Mesenchymal stem cell (in vitro differentiated cells and primary cell): ENCODE measurements at regions not wholly inside any gene's neighbourhood (a gene's known extent, or its start where the extent isn't known, plus 50 kb on each side); places are given as distances from the start of the nearest gene placed in this dataset.

Experiments used
- DNase-seq: peaks from one replicate; pipeline ENCODE4 v3.0.0-alpha.2; 2013
- H2AFZ ChIP-seq: one replicate; pipeline ENCODE4 v1.6.1; 2013; ENCODE audit warnings: low read depth, mild to moderate bottlenecking, control low read depth, inconsistent platforms, low read length, moderate library complexity
- H2AK5ac ChIP-seq: 2 replicates; pipeline ENCODE4 v1.6.1; 2013; ENCODE audit warnings: low read length, moderate library complexity, mild to moderate bottlenecking, inconsistent platforms; ENCODE audit not compliant: severe bottlenecking
- H2BK120ac ChIP-seq: one replicate; pipeline ENCODE4 v1.6.1; 2013; ENCODE audit warnings: low read depth, mild to moderate bottlenecking, inconsistent platforms, low read length, moderate library complexity
- H2BK12ac ChIP-seq, 2 experiments: one replicate each; pipeline ENCODE4 v1.6.1; 2013; ENCODE audit warnings: inconsistent platforms in 2 of 2, low read length in 2 of 2, mild to moderate bottlenecking in 2 of 2, moderate library complexity in 2 of 2, control low read depth in 1 of 2
- H2BK15ac ChIP-seq: one replicate; pipeline ENCODE4 v1.6.1; 2013; ENCODE audit warnings: mild to moderate bottlenecking, low read depth, inconsistent platforms; ENCODE audit not compliant: poor library complexity, severe bottlenecking
- H2BK5ac ChIP-seq: 2 replicates; pipeline ENCODE4 v1.6.1; 2013; ENCODE audit warnings: low read depth, mild to moderate bottlenecking, low read length, control low read depth, inconsistent platforms; ENCODE audit not compliant: poor library complexity, severe bottlenecking
- H3K14ac ChIP-seq, 2 experiments: one replicate each; pipeline ENCODE4 v1.6.1; 2013; ENCODE audit warnings: inconsistent platforms in 2 of 2, low read length in 2 of 2, control low read depth in 1 of 2, mild to moderate bottlenecking in 1 of 2, moderate library complexity in 1 of 2
- H3K18ac ChIP-seq, 2 experiments: one replicate each; pipeline ENCODE4 v1.6.1; 2013; ENCODE audit warnings: inconsistent platforms in 2 of 2, low read length in 2 of 2, control low read depth in 1 of 2, low read depth in 1 of 2, mild to moderate bottlenecking in 1 of 2
- H3K23ac ChIP-seq, 2 experiments: one replicate each; pipeline ENCODE4 v1.6.1; 2013; ENCODE audit warnings: inconsistent platforms in 2 of 2, low read length in 2 of 2, mild to moderate bottlenecking in 2 of 2, moderate library complexity in 2 of 2, control low read depth in 1 of 2
- H3K27ac ChIP-seq: 2 replicates; pipeline ENCODE4 v1.5.1; 2013; ENCODE audit warnings: mild to moderate bottlenecking, moderate library complexity, low read length, control low read depth, inconsistent platforms; ENCODE audit not compliant: poor library complexity, severe bottlenecking
- H3K27me3 ChIP-seq, 2 experiments: 2 replicates each; pipeline versions ENCODE4 v1.6.1 to v1.7.0; 2013; ENCODE audit warnings: low read length in 2 of 2, mild to moderate bottlenecking in 2 of 2, moderate library complexity in 2 of 2, control low read depth in 1 of 2, inconsistent platforms in 1 of 2; ENCODE audit not compliant: control insufficient read depth in 1 of 2, insufficient read depth in 1 of 2
- H3K36me3 ChIP-seq, 2 experiments: 2 replicates each; pipeline versions ENCODE4 v1.6.1 to v1.7.0; 2013; ENCODE audit warnings: low read length in 2 of 2, control low read depth in 1 of 2, inconsistent platforms in 1 of 2, low read depth in 1 of 2, mild to moderate bottlenecking in 1 of 2; ENCODE audit not compliant: insufficient read depth in 2 of 2, control insufficient read depth in 1 of 2
- H3K4ac ChIP-seq, 2 experiments: one replicate each; pipeline ENCODE4 v1.6.1; 2013; ENCODE audit warnings: inconsistent platforms in 2 of 2, low read length in 2 of 2, mild to moderate bottlenecking in 2 of 2, moderate library complexity in 2 of 2, control low read depth in 1 of 2, low read depth in 1 of 2
- H3K4me1 ChIP-seq: 2 replicates; pipeline ENCODE4 v1.6.1; 2013; ENCODE audit warnings: low read depth, low read length, control low read depth; ENCODE audit not compliant: control insufficient read depth, insufficient read depth
- H3K4me2 ChIP-seq: 2 replicates; pipeline ENCODE4 v1.6.1; 2013; ENCODE audit warnings: low read length, mild to moderate bottlenecking, inconsistent platforms; ENCODE audit not compliant: poor library complexity, severe bottlenecking
- H3K4me3 ChIP-seq, 2 experiments: 2 replicates each; pipeline versions ENCODE4 v1.5.1 to v1.7.0; 2013; ENCODE audit warnings: low read length in 2 of 2, mild to moderate bottlenecking in 2 of 2, control low read depth in 1 of 2, low read depth in 1 of 2; ENCODE audit not compliant: insufficient read depth in 1 of 2
- H3K79me1 ChIP-seq: replicated peaks from 2 replicates; pipeline ENCODE4 v1.6.1; 2013; ENCODE audit warnings: mild to moderate bottlenecking, control low read depth, low read length, inconsistent platforms; ENCODE audit not compliant: poor library complexity, severe bottlenecking
- H3K9ac ChIP-seq: 2 replicates; pipeline ENCODE4 v1.7.0; 2013; ENCODE audit warnings: mild to moderate bottlenecking, low read length, moderate library complexity
- H3K9me3 ChIP-seq: 2 replicates; pipeline ENCODE4 v1.7.0; 2013; ENCODE audit warnings: mild to moderate bottlenecking, low read length; ENCODE audit not compliant: control insufficient read depth
- H4K8ac ChIP-seq: one replicate; pipeline ENCODE4 v1.6.1; 2013; ENCODE audit warnings: inconsistent platforms, mild to moderate bottlenecking, low read length, moderate library complexity
- H4K91ac ChIP-seq: one replicate; pipeline ENCODE4 v1.6.1; 2013; ENCODE audit warnings: mild to moderate bottlenecking, low read length, inconsistent platforms
- WGBS: methylation state at CpG from one replicate; pipeline ENCODE4 v1.1.7; 2013; ENCODE audit warnings: mixed read lengths; 5-methylcytosine and 5-hydroxymethylcytosine counted together

DNA sequence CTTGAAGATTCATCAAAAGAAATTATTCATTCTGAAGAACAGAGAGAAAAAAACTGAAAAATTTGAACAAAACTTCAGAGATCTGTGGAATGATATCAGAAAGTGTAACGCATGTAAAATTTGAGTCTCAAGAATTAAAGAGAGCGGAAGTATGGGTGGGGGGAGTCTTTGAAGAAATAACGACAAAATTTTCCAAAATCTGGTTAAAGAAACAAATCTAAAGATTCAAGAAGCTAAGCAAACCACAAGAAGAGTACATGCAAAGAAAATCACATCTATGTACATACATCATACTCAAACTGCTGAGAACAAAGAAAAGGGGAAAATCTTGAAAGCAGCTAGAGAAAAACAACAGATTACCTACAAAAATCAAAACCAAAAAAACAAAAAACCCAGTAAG, 149.4 kb upstream of the TBCA start:
- H2AK5ac ChIP-seq, result no peak overlapping the region
- H2BK12ac ChIP-seq, result no peak overlapping the region
- H2BK120ac ChIP-seq, result no peak overlapping the region
- H3K23ac ChIP-seq, result no peak overlapping the region
- no peak overlapping the region for H3K27ac ChIP-seq
- H3K14ac ChIP-seq, result no peak overlapping the region
- H3K4ac ChIP-seq, result no peak overlapping the region
- no peak overlapping the region for H3K18ac ChIP-seq
- no peak overlapping the region for H3K4me3 ChIP-seq
- H3K79me1 ChIP-seq, result no peaks in the 10 kb centered on the region
- no peak overlapping the region for H2AFZ ChIP-seq
- no peak overlapping the region for H3K4me2 ChIP-seq
- H4K91ac ChIP-seq, result no peak overlapping the region
- no peaks in the 10 kb centered on the region for H3K36me3 ChIP-seq
- H2BK5ac ChIP-seq, result no peak overlapping the region
- no peak for DNase-seq
- no peaks in the 10 kb centered on the region for H3K4me1 ChIP-seq
- no peak overlapping the region for H4K8ac ChIP-seq
- H2BK15ac ChIP-seq, result no peak overlapping the region
- H3K9me3 ChIP-seq, result no peaks in the 10 kb centered on the region
- 100% methylated on average over 1 of the region's 3 CpGs for WGBS
- H3K9ac ChIP-seq, result no peak overlapping the region
- peaks cover 20 to 33% of the 10 kb centered on the region in 2 experiments for H3K27me3 ChIP-seq

DNA sequence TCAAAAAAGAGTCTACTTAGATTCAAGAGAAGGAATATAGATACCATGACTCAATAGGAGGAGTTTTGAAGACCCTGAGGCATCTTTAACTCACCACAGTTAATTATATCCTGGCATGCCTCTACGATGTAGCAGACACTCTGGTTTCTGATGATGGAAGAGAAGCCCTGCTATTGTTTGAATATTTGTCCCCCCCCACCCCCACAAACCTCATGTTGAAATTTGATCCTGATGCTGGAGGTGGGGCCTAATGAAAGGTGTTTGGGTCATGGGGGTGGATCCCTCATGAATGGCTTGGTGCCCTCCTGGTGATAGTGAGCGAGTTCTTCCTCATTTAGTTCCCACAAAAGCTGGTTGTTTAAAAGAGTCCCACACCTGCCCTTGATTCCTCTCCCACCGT, 147.9 kb upstream of the TBCA start:
- no peak for DNase-seq
- Histone ChIP-seq H3K4me3 (no peak overlapping the region), H2AFZ (no peak overlapping the region), H3K27me3 (peaks cover 24 to 29% of the 10 kb centered on the region in 2 experiments), H3K4ac (no peak overlapping the region), H4K91ac (no peak overlapping the region), H3K23ac (no peak overlapping the region), H2BK5ac (no peak overlapping the region), H2BK15ac (no peak overlapping the region), H4K8ac (no peak overlapping the region), H3K36me3 (no peaks in the 10 kb centered on the region), H3K9me3 (no peaks in the 10 kb centered on the region), H3K18ac (no peak overlapping the region), H3K14ac (no peak overlapping the region), H3K4me2 (no peak overlapping the region), H3K4me1 (no peaks in the 10 kb centered on the region), H2AK5ac (no peak overlapping the region), H3K79me1 (no peaks in the 10 kb centered on the region), H3K9ac (no peak overlapping the region), H2BK12ac (no peak overlapping the region), H2BK120ac (no peak overlapping the region), H3K27ac (no peak overlapping the region)
- 18% methylated on average over 2 of the region's 3 CpGs for WGBS

DNA sequence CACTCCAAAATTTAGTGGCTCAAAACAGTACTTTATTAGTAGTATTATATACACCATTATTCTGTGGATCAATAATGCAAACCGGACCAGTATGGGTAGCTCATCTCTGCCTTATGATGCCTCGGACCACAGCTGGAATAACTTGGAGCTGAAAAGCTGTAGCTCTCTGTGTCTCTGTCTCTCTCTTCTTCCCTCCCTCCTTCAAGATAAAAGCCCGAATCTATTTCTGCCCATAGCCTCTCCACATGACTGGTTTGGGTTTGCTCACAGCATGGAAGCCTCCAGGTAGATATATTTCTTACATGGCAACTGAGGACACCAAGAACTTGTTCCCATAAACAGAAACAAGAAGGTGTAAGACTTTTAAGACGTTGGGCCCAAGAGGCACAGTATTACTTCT, 147.5 kb upstream of the TBCA start:
- Histone ChIP-seq H3K4me3 (no peak overlapping the region), H2BK15ac (no peak overlapping the region), H2BK5ac (no peak overlapping the region), H2AK5ac (no peak overlapping the region), H3K23ac (no peak overlapping the region), H2AFZ (no peak overlapping the region), H4K8ac (no peak overlapping the region), H3K18ac (no peak overlapping the region), H3K14ac (no peak overlapping the region), H3K4me1 (no peaks in the 10 kb centered on the region), H3K27ac (no peak overlapping the region), H3K4ac (no peak overlapping the region), H2BK120ac (no peak overlapping the region), H3K79me1 (no peaks in the 10 kb centered on the region), H4K91ac (no peak overlapping the region), H3K27me3 (peaks cover 20 to 26% of the 10 kb centered on the region in 2 experiments), H3K36me3 (no peaks in the 10 kb centered on the region), H3K9me3 (no peaks in the 10 kb centered on the region), H3K9ac (no peak overlapping the region), H3K4me2 (no peak overlapping the region), H2BK12ac (no peak overlapping the region)
- no peak for DNase-seq
- 79% methylated on average over 3 of the region's 4 CpGs for WGBS

DNA sequence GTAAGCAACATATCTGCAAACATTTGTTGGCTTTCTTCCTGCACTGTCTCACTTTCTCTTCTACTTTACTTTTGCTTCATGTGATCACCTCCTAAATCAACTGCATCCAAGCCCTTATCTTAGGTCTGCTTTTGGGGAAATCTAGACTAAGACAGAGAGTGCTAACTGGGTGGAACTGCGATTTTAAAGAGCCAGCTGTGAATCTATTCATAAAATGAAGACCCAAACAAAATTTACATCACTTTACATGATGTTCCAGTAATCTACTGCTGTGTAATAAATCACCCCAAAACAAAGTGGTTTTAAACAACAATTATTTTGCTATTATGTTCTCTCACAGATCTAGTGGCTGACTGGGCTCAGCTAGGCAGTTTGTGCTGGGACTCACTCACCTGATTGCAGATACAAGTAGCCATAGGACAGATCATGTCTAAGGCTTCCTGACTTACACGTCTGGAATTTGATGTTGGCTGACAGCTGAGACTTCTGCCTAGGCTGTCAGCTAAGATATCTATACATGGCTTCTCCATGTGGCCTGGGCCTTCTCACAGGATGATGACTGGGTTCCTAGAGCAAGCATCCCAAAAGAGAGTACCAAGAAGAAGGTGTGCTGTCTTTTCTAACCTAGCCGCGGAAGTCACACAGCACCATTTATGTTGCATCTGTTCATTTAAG, 145.1 kb upstream of the TBCA start:
- H3K23ac ChIP-seq, result no peak overlapping the region
- H2BK15ac ChIP-seq, result no peak overlapping the region
- H3K4me2 ChIP-seq, result no peak overlapping the region
- no peak overlapping the region for H2BK120ac ChIP-seq
- no peak overlapping the region for H3K4ac ChIP-seq
- no peak overlapping the region for H2AFZ ChIP-seq
- no peak overlapping the region for H4K91ac ChIP-seq
- no peak overlapping the region for H2AK5ac ChIP-seq
- no peak for DNase-seq
- H3K36me3 ChIP-seq, result no peaks in the 10 kb centered on the region
- no peak overlapping the region for H4K8ac ChIP-seq
- H3K9ac ChIP-seq, result no peak overlapping the region
- no peak overlapping the region for H3K27ac ChIP-seq
- 89% methylated on average over 4 of the region's 4 CpGs for WGBS
- no peak overlapping the region for H3K18ac ChIP-seq
- H3K9me3 ChIP-seq, result no peaks in the 10 kb centered on the region
- H2BK5ac ChIP-seq, result no peak overlapping the region
- H3K27me3 ChIP-seq, result peaks cover 10 to 15% of the 10 kb centered on the region in 2 experiments
- H3K79me1 ChIP-seq, result no peaks in the 10 kb centered on the region
- H3K14ac ChIP-seq, result no peak overlapping the region
- no peak overlapping the region for H3K4me3 ChIP-seq
- H3K4me1 ChIP-seq, result no peaks in the 10 kb centered on the region
- no peak overlapping the region for H2BK12ac ChIP-seq
